Upper lobe of left lung (tissue), 4 donors: ENCODE measurements at regions not wholly inside any gene's neighbourhood (a gene's known extent, or its start where the extent isn't known, plus 50 kb on each side); places are given as distances from the start of the nearest gene placed in this dataset.

Experiments
- EP300 ChIP-seq, 4 donors: sonication (generic); formaldehyde crosslinking; IDR thresholded peaks; one replicate each; pipeline ENCODE4 v1.5.1; 2017; ENCODE audit warnings: antibody characterized with exemption in 4 of 4, control low read depth in 2 of 4
- POLR2AphosphoS5 ChIP-seq, 2 donors: sonication (generic); formaldehyde crosslinking; IDR thresholded peaks; one replicate each; pipeline ENCODE4 v1.5.1; 2017; ENCODE audit warnings: antibody characterized with exemption in 2 of 2
- TF ChIP-seq, protein P1 (sequence below), 6 experiments: fragments of 450-650 bp in 4 of 6; fragments of 200-600 bp in 2 of 6; sonication (generic) in 2 of 6; IDR thresholded peaks; one replicate each; pipeline ENCODE4 v1.5.1; 2016 to 2019; ENCODE audit warnings: antibody characterized with exemption in 6 of 6

DNA sequence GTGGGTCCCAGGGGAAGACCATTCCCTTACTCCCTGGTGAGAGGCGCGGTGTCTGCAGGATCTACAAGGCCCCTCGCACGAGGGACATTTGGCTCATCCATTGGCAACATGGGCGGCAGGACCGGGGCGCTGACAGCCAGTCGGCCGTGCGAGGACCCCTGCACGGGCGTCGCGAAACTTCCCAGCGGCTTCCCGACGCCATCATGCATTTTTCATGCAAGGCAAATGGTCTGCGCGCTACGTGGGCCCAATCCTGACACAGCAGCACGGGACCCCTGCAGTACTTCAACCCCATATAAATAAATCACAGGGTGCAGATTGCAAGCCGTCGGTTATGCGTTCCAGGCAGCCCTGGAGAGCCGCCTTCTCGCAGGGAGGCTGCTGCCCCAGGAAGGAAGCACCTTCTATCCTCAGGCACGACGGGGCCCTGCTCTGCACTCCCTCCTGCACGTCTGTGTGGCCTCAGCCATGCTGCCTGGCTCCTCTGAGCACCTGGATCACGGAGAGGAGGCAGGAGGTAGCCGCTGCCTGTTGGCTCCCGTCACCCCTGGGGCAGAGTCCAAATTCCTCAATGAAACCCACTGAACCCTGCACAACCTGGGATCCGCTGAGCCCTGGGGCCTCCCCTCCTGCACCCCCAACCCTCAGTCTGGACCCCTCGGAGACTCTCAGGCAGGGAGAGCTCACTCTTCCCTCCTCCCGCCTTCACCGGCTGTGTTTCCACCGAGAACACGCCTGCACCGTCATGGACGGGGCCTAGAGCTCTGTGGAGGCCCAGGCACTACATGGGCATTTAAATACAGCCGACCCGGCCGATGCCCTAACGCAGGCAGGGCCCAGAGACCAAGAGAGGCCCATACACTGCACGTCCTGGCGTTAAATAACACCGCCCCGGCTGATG lies 90.5 kb downstream of the PDGFA start:
- TF ChIP-seq, protein P1, sequence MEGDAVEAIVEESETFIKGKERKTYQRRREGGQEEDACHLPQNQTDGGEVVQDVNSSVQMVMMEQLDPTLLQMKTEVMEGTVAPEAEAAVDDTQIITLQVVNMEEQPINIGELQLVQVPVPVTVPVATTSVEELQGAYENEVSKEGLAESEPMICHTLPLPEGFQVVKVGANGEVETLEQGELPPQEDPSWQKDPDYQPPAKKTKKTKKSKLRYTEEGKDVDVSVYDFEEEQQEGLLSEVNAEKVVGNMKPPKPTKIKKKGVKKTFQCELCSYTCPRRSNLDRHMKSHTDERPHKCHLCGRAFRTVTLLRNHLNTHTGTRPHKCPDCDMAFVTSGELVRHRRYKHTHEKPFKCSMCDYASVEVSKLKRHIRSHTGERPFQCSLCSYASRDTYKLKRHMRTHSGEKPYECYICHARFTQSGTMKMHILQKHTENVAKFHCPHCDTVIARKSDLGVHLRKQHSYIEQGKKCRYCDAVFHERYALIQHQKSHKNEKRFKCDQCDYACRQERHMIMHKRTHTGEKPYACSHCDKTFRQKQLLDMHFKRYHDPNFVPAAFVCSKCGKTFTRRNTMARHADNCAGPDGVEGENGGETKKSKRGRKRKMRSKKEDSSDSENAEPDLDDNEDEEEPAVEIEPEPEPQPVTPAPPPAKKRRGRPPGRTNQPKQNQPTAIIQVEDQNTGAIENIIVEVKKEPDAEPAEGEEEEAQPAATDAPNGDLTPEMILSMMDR (IDR thresholded peaks at IDR 0.05), result no peak
- TF ChIP-seq EP300 (IDR thresholded peaks at IDR 0.05), result no peak
- TF ChIP-seq POLR2AphosphoS5 (IDR thresholded peaks at IDR 0.05), result no peak
